GM12878 (cell line): ENCODE measurements at regions not wholly inside any gene's neighbourhood (a gene's known extent, or its start where the extent isn't known, plus 50 kb on each side); places are given as distances from the start of the nearest gene placed in this dataset.

Experiments
- ATAC-seq: fragments of 200-7000 bp; cut with Tn5 transposase; 3 replicates; pipeline ENCODE4 v1.9.1; 2020; ENCODE audit warnings: mild to moderate bottlenecking, moderate library complexity
- BruUV-seq: library from RNA; stranded (reverse); fragments of 400-500 nt; replicated peaks from 2 replicates; lab custom pipeline; 2021; lab: Mats Ljungman, UMichigan
- CTCF ChIA-PET: fragments of 300-600 bp; sonication (Branson Sonifier 250); formaldehyde crosslinking; extraction: SDS; loops from one replicate; lab custom pipeline; 2021; ENCODE audit warnings: inconsistent platforms; lab: Yijun Ruan, JAX
- POLR2A ChIA-PET: fragments of 350-600 bp; formaldehyde crosslinking; extraction: SDS; loops from one replicate; lab custom pipeline; 2021; ENCODE audit warnings: inconsistent platforms; lab: Charles Lee
- RAD21 ChIA-PET: fragments of 300-600 bp; sonication (Branson Sonifier 250); formaldehyde crosslinking; loops from one replicate; lab custom pipeline; 2023; ENCODE audit warnings: antibody characterized with exemption; ENCODE audit not compliant: unreplicated experiment; lab: Charles Lee
- SMC1A ChIA-PET: fragments of 300-600 bp; sonication (Branson Sonifier 250); formaldehyde crosslinking; loops from one replicate; lab custom pipeline; 2023; ENCODE audit not compliant: unreplicated experiment, uncharacterized antibody; lab: Charles Lee
- DNase-seq: peaks from one replicate; pipeline ENCODE4 v3.0.0-alpha.2; 2011; ENCODE audit warnings: low read depth, low spot score
- FAIRE-seq: peaks from 3 replicates; lab custom pipeline; 2011; peaks lifted over from hg19 to GRCh38; lab: Jason Lieb, UNC
- H2AFZ ChIP-seq: 2 replicates; pipeline ENCODE4 v1.6.0; 2011; ENCODE audit warnings: low read depth, low read length, control low read depth; ENCODE audit not compliant: control insufficient read depth
- H3K27ac ChIP-seq: 2 replicates; pipeline ENCODE4 v1.5.1; 2011; ENCODE audit warnings: control low read depth; ENCODE audit not compliant: control insufficient read depth, insufficient read depth
- H3K27me3 ChIP-seq, 2 experiments: replicated peaks in 1 of 2; 2 replicates each; pipeline versions ENCODE4 v1.6.0 to v1.6.1; 2011; ENCODE audit warnings: low read length in 1 of 2; ENCODE audit not compliant: control insufficient read depth in 2 of 2, insufficient read depth in 2 of 2
- H3K36me3 ChIP-seq, 2 experiments: 2 replicates each; pipeline ENCODE4 v1.5.1; 2011; ENCODE audit warnings: low read length in 1 of 2; ENCODE audit not compliant: control insufficient read depth in 2 of 2, insufficient read depth in 2 of 2
- H3K4me1 ChIP-seq: 2 replicates; pipeline ENCODE4 v1.6.1; 2011; ENCODE audit warnings: mild to moderate bottlenecking, low read length, moderate library complexity, mixed read lengths; ENCODE audit not compliant: control insufficient read depth, insufficient read depth
- H3K4me2 ChIP-seq: 2 replicates; pipeline ENCODE4 v1.6.0; 2011; ENCODE audit warnings: control low read depth; ENCODE audit not compliant: control insufficient read depth, insufficient read depth
- H3K4me3 ChIP-seq: fragments of 200-600 bp; sonication (generic); 2 replicates; pipeline ENCODE4 v1.5.1; 2016
- H3K79me2 ChIP-seq: 2 replicates; pipeline ENCODE4 v1.6.0; 2011; ENCODE audit warnings: low read length; ENCODE audit not compliant: control insufficient read depth, insufficient read depth
- H3K9ac ChIP-seq: 2 replicates; pipeline ENCODE4 v1.8.0; 2011; ENCODE audit warnings: low read length, control low read depth, mixed read lengths; ENCODE audit not compliant: control insufficient read depth, insufficient read depth
- H3K9me3 ChIP-seq: replicated peaks from 3 replicates; pipeline ENCODE4 v1.5.1; 2011; ENCODE audit warnings: mild to moderate bottlenecking, low read length; ENCODE audit not compliant: control insufficient read depth, insufficient read depth
- H4K20me1 ChIP-seq: 2 replicates; pipeline ENCODE4 v1.6.0; 2011; ENCODE audit not compliant: control insufficient read depth, insufficient read depth
- CBX3 ChIP-seq: fragments of 200-600 bp; sonication (generic); IDR thresholded peaks from 2 replicates; pipeline ENCODE4 v1.6.1; 2016; ENCODE audit warnings: low read depth, borderline replicate concordance
- CREB1 ChIP-seq: IDR thresholded peaks from 2 replicates; pipeline ENCODE4 v1.6.1; 2012; ENCODE audit warnings: low read depth, mild to moderate bottlenecking, inconsistent platforms
- GATAD2B ChIP-seq: fragments of 450-650 bp; conservative IDR thresholded peaks from 2 replicates; pipeline ENCODE4 v1.6.1; 2017; ENCODE audit warnings: low read depth, mild to moderate bottlenecking, moderate library complexity
- REST ChIP-seq: IDR thresholded peaks from 2 replicates; pipeline ENCODE4 v1.6.1; 2012; ENCODE audit warnings: mild to moderate bottlenecking, low read depth, low read length
- USF2 ChIP-seq: IDR thresholded peaks from 2 replicates; pipeline ENCODE4 v1.6.1; 2011; ENCODE audit warnings: low read depth, low read length, improper control_type of control experiment, borderline replicate concordance
- WGBS: methylation state at CpG from one replicate; pipeline ENCODE4 v1.1.6; 2016; ENCODE audit warnings: low lambda C conversion rate; ENCODE audit not compliant: insufficient replicate concordance, insufficient coverage; ENCODE audit errors: missing lambda C conversion rate; 5-methylcytosine and 5-hydroxymethylcytosine counted together
- in situ Hi-C: fragments of 300-500 bp; cut with MboI; formaldehyde crosslinking; loops from 9 replicates; pipeline ENCODE4 v1.14.3; 2018; ENCODE audit warnings: mixed read lengths
- intact Hi-C: fragments of 100-400 bp; cut with micrococcal nuclease; formaldehyde crosslinking; loops from one replicate; pipeline ENCODE4 v1.14.2; 2022; ENCODE audit not compliant: unreplicated experiment

- H3K36me3 ChIP-seq = no peaks in the 10 kb centered on the region
- TF ChIP-seq GATAD2B (no peak), REST (no peak), CBX3 (no peak), CREB1 (no peak), USF2 (no peak)
- TF ChIP-seq, all 136 proteins: peak for 0
- Histone ChIP-seq H3K4me1 (no peaks in the 10 kb centered on the region), H3K79me2 (no peaks in the 10 kb centered on the region), H3K4me2 (no peak overlapping the region), H3K4me3 (no peak overlapping the region), H2AFZ (no peak overlapping the region), H3K9ac (no peak overlapping the region), H3K27ac (no peak overlapping the region), H4K20me1 (no peaks in the 10 kb centered on the region), H3K9me3 (no peaks in the 10 kb centered on the region), H3K27me3 (no peaks in the 10 kb centered on the region)
- in situ Hi-C loops = no loop called here
- no peak for ATAC-seq
- intact Hi-C loops = no loop called here
- RAD21 ChIA-PET = interaction anchor here (0.6 kb wide), 1 partner anchor 204 kb away, joined by 4 read pairs; no protein-coding TSS in a partner anchor
- no peak for FAIRE-seq
- POLR2A ChIA-PET = no interaction called here
- no TSS peak for BruUV-seq
- SMC1A ChIA-PET = no interaction called here
- DNase-seq = no peak
- WGBS = 23% methylated on average over 1 of the region's 1 CpG
- CTCF ChIA-PET = interaction anchor here (0.9 kb wide), 1 partner anchor 12 kb away, joined by 3 read pairs; no protein-coding TSS in a partner anchor
These were observed 509.0 kb downstream of the OLFM4 start for GRCh38 chr13:53537586-53537985.
